GM21737 (cell line): ENCODE measurements at regions not wholly inside any gene's neighbourhood (a gene's known extent, or its start where the extent isn't known, plus 50 kb on each side); places are given as distances from the start of the nearest gene placed in this dataset.

Source experiments
- ATAC-seq: cut with Tn5 transposase; IDR thresholded peaks from one replicate; pipeline ENCODE4 v1.9.1; 2021; ENCODE audit warnings: mild to moderate bottlenecking, moderate library complexity; ENCODE audit not compliant: unreplicated experiment

DNA sequence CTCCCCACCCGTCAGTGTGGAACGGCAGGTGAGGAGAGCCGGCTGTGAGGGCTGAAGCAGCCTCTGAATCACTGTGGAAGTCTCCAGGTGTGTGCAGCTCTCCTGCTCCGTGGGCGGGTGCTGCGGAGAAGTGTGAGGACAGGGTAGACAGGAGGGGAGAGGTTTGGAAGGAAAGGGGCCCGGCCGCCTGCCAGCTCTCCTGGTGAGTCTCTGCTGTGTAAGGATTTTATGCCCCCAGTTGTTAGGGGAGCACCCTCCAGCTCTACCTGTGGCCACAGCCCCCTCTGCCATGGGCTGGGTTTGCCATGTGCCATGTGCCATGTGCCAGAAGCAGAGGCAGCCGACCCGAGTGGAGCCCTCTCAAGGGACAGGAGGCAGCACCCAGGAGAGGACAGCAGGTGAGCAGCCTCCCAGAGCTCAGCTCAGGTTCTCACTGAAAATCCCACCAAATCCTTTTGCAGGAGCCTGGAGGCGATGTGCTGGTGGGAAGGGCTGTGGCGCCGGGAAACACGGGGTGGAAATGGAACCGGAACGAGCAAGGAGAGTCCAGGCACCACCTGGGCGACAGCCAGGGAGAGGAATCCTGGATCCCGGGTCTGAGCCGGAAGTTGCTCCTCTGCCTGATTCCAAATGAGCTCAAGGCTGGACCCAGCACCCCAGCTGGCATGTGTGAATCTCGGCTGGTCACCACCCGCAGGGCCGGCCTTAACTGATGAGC, 804.4 kb downstream of the BRD1 start:
- ATAC-seq = no peak

DNA sequence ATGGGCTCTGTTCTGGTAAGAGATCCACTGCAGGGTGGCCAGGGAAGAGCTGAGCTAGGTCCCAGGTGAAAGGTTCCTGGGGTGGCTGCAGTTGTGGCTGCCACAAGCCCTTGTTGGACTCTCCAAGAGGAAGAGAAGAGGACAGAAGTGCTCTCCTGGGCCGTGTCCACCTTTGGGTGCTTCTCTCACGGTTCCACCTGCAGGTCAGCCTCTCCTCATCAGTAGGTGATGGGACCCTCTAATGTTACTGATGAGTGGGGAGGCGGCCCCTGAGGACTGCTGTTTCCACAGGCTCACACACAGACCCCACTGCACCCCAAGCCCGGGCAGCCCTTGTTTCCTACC, 804.9 kb downstream of the BRD1 start:
- ATAC-seq = no peak

DNA sequence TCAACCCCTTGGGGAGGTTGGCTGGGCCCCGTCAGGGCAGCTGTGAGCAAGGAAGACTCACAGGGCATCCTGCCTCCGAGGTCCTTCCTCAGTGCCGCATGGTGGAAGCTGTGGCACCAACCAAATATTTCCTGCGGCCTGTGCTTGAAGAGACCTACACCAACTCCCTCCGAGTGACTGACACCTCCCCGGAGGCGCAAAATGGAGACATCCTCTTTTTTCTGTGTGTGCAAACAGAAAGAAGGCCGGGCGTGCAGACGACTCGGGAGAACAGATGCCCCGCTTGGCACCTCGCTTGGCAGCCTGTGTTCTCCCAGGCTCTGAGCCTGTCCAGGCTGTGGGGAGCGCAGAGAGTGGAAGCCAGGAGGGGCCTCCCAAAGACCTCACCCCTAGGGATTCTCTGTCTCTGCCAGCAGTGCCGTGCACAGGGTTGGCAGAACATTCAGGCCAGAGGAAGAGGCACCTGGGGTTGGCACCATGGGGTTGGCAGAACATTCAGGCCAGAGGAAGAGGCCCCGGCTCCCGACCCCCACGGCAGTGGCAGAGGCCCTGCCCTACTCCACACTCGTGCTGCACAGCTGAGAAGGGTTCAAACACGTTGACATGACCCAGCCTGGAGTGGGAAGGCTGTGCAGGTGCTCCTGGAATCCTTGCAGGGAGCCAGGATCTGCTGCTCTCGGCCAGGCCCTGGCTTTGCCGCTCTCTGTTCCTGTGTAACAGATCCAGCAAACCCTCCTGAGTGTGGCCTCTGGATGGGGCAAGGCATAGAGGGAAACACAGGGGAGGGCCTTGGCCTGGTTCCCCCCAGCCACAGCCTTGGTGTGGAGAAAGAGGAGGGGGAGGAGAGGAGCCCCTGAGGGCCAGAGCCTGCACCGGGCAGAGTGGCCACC, 805.5 kb downstream of the BRD1 start:
- ATAC-seq = no peak

DNA sequence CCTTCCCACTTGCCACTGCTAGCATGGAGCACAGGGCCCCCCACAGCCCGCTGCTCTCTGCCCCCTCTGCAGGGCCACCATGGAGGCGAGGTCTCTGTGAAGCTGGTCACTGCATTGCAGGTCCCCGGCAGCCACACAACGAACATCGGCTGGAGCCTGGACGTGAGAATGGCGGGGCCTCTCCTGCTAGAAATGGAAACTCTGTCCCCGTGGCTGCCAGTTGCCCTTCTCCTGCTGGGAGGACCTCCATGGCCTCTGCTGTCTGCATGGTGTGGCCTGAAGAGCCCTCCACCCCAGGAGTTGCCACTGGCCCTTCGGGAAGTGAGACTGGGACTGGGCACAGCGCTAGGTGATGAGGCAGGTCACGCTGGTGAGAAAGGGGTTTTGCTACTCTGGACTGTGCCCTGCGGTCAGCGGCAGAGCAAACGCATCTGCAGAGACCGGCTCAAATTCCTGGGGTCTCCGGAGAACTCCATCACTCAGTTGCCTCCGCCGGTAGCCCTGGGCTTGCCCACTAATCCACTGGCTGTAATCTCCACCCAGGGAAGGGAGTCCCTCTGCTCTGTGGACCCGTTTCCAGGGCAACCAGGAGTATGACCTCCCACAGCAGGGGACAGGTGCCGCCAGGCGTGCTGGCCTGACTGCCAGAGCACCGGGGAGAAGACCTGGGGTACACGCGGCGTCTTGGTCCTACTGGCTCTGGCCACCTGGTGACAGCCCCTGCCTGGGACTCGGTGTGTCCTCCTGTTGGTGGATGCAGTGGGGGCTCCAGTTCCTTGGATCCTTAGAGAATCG, 806.3 kb downstream of the BRD1 start:
- ATAC-seq = no peak

DNA sequence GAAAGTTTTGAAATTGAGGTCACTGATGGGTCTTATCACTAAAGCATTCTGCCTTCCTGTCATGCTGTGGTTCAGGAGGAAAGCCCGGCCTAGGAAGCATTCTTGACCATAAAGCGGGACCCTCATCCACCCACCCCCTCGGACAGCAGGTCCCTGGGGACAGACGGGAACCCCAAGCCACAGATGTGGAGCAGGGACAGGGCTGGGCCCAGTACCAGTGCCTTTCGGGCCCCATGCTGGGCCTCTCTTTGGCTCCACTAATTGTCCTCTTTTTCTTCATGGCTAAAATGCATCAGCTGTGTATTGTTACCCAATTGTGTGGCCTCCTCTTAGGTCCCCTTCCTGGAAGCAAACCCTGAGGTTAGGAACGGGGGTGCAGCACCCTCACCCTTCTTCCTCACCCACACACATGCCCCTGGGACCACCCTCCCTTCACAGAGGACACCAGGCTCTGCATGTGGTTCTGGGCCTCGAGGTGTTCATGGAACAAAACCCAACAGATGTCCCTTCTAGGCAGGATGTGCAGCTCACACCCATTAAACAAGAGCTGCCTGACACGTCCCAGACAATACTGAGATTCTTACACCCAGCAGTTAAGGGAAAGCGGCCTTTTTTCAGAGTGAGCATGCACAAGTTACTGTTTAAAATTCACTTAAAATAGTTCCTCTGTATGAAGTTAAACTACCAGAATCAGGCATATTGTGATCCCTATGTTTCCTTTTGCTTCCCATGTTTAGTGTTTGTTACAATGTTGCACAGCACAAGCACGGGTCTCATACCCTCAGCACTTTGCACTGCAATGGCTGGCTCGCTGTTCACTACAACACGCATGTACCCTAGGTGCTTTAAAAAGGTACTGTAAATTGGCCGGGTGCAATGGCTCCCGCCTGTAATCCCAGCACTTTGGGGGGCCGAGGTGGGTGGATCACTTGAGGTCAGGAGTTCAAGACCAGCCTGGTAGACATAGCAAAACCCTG, 807.6 kb downstream of the BRD1 start:
- no peak for ATAC-seq

DNA sequence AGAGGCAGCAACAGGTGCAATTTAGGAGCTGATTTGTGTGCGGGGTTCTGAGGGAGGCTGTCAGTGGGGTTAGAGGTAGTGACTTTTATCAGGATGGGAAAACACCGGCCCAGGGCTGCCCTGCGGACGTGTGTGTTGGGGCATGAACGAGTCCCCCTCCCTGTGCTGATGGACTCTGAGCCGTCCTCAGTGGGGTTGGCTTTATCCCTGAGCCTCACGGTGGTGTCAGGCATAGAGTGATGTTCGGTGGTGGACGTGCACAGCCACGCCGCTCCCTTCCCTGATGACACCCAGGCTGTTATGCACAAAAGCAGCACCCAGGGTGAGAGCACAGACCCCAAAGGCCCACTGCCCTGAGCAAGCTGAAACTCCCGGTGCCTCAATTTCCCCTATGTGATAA, 809.1 kb downstream of the BRD1 start:
- no peak for ATAC-seq

DNA sequence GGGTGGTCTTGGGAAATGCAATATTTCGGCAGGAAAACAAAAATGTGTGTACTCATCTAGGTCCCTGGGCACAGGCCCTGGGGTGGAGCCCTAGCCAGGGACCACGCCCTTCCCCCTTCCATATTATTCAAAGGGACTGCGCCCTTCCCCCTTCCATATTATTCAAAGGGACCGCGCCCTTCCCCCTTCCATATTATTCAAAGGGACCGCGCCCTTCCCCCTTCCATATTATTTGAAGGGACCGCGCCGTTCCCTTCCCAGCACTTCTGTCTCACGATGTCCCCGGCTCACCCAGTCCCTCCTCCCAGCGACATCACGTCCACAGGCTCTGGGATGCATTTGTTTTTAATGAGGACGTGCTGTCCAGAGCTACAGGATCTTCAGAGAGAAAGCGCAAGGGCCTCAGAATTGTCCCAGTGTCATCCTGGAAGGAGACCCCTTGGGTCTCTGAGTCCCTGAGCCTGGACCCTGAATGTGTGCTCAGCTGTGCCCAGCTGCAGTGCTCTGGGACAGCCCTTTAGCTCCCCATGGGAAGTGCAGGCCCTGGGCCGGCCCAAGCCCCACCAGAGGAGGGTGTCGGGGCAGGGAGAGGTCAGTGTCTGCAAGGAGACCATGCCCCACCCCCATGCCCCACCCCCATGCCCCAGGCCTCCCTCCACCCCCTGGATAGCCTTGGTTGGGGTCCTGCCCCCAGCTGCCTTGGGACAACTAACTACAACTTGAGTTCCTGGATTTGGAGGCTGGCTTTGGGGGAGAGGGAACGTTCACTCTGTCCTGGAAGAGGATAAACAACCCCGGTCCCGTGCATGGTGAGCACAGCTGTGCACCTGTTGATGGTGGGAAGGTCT, 810.0 kb downstream of the BRD1 start:
- no peak for ATAC-seq

DNA sequence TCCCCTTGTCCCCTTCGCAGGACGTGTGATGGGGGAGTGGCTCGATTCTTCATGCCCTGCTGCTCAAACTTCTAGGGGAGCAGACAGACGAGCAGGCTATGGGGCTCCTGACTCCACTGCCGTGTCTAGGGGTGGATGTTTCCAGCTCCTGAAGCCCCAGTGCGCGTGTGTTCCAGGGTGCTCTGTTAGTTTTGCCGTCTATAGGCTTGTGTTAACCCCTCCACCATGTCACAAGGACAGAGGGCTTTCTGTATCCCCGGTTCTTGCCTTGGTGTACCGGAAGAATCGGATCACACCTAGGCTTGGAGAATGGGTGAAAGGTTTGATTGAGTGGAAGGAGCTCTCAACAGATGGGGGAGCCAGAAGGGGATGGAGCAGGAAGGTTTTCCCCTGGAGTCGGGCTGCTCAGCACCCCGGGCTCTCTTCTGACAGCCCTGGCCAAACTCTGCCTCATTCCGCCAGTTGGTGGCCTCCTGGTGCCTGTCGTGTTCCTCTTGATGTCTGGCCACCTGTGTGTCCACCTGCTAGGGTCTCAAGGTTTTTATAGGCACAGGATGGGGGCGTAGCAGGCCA, 810.7 kb downstream of the BRD1 start:
- no peak for ATAC-seq

DNA sequence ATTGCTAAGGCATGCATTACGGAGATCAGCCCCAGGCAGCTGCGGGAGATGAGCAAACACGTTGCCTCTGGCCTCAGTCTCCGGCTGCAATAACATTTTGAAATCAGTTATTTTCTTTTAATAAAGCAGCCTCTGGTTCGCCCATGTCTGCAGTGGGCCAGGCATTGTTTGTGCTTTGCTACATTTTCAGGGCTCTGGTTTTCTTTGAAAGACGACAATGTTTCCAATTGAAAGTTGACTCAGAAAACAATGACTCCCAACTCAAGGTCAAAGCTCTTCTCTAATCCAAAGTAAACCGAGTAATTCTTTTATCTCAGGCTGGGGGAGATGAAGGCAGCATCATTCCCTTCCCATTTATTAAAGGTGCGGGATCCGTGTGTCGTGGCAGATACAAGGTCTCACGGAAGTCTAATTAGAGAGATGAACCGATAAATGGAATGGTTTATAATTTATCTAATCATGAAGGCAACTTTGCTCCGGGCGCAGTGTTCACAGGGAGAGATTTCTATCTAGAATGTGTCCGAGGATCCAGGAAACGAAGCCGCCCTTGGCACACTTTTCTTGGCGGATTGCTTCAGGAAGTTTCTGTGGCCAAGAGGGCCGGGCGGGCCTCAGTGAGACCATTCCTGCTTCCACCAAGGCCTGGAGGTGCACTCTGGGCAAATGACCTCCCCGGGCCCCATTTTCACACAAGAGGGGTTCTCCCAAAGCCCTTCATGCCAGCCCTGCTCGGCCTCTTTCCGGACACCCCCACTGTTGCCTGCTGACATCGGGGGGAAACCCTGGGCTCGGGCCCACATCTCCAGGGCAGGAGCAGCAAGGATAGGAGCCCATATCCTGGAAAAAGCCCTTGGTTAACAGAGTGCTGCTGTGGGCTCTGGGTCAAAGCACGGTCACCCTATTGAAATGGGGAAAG, 811.4 kb downstream of the BRD1 start:
- ATAC-seq = no peak

DNA sequence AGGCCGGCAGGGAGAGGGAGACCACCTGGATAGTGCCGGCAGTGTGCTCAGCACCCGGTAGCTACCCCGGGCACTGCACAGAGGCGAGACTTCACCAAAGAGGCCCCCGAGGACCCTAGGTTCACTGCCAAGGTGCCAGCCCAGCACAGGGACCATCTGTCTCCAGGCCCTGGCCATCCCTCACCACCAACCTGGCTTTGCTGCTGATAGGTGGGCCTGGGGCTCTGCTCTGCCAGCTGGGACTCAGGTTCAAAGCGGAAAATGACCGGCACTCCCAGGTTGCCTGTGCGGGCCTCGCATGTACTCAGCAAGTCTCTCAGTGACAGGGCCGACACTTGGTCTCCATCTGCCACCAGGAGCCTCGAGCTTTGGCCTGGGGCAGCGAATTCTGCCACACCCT, 812.2 kb downstream of the BRD1 start:
- ATAC-seq = no peak

DNA sequence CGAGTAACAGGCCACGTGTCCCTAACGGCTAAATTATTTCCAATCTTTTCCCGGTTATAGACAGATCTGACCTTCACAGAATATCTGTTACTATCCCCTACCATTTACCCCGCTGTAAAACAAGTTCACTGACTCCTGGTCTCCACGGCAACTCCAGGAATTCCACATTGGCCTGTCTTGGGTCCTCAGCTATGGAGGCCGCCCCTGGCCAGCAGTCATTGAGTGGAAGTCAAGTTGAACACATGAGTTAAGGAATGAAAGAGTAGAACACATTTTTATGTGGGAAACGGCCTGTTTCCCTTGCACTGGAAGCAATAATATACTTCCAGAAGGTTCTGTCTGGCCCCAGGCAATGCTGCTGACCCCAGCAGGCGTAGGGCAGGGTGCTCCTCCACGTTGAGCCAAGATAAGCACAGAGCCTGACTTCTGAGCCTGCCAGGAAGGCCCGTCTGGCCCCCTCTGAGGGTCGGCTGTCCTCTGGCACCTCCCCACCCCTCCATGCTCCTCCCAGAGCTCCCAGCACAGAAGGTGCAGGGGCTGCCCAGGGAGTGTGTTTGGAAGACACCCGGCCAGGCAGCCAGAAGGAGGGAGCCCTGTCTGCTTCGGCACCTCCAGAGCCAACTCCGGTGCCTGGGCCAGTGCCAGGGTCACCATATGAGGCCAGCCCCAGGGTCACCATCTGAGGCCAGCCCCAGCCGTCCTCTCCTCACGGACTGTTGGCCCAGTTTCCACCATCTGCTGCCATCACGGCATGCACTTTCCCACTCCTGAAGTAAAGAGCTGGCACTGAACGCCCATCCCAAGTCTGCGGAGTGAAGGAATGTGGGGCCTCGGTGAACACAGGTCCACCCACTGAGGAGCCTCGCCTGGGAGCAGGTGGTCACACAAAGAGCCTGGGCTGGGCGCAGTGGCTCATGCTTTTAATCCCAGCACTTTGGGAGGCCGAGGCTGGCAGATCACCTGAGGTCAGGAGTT, 813.2 kb downstream of the BRD1 start:
- no peak for ATAC-seq

DNA sequence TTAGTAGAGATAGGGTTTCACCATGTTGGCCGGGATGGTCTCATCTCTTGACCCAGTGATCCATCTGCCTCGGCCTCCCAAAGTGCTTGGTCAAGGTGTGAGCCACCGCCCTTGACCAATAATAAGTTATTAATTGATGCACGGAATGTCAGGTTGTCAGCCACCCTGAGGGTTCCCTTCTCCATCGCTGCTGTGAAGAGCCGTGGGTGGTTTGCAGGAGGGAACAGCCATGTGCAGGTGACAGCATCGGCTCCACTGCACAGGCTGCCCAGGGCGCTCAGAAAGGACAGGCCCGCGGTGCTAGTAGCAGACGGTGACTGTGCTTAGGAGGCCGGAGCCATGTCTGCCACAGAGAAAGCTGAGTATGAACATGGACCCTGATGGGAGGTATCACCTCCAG, 814.0 kb downstream of the BRD1 start:
- no peak for ATAC-seq

DNA sequence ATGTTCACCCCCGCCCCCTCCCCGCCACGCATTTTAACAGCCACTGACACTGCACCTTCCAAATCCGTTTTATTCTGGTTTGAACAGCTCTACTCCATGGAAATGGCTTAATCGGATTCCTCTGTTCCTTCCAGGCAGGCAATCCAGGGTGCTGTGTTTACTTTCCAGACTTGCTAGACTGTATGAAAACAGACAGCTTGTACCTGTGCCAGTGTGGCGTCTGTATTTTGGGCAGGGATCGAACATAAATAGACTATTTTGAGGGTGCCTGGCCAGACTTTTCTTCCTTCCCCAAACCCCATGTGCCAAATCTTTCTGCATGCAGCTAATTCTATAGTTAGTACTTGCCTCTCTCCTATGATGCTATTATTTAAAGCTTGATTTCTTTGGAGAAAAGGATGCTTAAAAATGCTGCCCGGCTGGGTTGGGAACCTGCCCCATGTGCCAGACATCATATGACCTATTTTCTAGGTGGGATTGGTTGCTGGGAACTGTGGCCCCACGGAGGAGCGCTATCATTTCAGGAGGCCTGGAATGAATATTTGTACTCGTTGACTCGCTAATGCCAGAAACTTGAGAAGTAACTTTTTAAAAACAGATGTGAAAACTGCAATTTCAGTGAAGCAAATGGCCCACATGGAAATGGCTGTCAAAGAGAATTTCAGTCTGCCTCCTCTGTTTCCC, 814.8 kb downstream of the BRD1 start:
- no peak for ATAC-seq

DNA sequence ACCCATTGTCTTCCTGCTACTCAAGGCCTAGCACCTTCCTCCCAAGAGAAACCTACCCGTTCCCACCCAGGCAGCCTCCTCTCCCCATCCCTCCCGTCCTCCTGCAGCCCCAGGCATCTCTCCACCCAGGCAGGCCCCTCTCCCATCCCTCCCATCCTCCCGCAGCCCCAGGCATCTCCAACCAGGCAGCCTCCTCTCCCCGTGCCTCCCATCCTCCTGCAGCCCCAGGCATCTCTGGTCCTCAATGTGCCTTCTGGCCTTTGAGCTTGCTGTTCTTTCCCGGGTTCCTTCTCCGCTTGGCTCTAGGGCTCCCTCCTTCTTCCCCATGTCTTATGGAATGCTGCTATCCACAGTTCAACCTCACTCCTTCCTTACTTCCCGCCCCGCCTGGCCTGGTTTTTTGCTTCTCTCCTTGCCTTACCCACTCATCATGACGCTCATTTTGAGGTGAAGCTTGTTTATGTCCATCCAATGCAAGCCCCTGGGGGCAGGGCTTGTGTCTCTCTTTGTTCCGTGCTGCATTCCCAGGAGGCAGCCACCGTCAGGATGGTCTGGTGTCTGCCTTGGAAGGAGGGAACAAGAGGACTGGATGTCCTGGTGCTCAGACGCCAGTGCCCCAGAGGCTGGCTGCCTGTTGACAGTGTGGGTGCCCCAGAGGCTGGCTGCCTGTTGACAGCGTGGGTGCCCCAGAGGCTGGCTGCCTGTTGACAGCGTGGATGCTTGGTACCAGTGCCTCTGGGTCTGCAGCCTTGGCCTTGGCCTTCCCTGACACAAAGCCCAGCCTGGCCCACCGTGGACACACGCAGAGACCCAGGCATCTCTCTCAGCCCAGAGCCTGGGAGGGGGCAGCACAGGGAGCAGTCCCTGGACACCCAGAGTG, 815.7 kb downstream of the BRD1 start:
- ATAC-seq = no peak

DNA sequence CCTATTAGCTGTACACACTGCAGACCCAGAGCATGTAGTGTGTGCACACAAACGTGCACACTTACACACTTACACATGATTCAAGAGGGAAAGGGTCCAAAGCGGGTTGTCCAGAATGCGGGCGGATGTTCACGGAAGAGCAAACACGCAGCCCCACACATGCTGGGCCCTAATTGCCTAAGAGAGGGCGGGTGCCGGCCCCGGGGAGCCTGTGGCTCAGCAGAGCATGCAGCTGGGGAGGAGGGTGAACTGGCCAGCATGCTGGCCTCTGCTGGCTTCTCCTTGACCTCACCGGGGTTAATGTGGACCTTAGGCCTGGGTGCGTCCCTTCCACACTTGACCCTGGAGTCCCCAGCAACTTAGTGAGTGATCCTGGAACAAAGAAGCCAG, 816.3 kb downstream of the BRD1 start:
- ATAC-seq = no peak

DNA sequence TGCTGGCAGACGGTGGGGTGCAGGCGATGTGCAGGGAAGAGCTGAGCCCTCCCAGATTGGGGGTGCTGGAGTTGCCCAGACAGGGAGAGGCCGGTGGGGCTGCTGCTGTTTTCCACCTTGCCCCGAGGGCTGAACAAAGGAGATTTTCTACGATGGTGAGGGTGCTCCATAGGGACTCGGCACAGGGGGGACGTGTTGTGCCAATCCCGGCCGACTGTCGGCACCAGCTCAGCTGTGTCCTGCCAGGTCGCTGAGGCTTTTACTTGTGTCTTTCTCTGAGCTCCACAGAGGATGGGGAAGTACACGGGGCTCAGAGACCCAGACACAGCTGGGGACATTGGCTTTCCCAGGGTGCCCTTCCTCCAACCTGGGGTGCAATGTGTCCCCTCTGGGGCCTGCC, 816.8 kb downstream of the BRD1 start:
- no peak for ATAC-seq
